Neural progenitor cell (in vitro differentiated cells): ENCODE measurements at regions not wholly inside any gene's neighbourhood (a gene's known extent, or its start where the extent isn't known, plus 50 kb on each side); places are given as distances from the start of the nearest gene placed in this dataset.

ENCODE experiments used
- EZH2 ChIP-seq: fragments of 200-600 bp; sonication (generic); IDR thresholded peaks from 2 replicates; pipeline ENCODE4 v1.6.1; 2017; ENCODE audit warnings: antibody characterized with exemption, mild to moderate bottlenecking, moderate library complexity
- EZH2phosphoT487 ChIP-seq: fragments of 200-600 bp; sonication (generic); IDR thresholded peaks from 2 replicates; pipeline ENCODE4 v1.6.1; 2017; ENCODE audit warnings: antibody characterized with exemption
- TF ChIP-seq, protein P1 (sequence below): fragments of 200-600 bp; sonication (generic); IDR thresholded peaks from 2 replicates; pipeline ENCODE4 v1.5.1; 2017; ENCODE audit warnings: antibody characterized with exemption, mild to moderate bottlenecking

GRCh38 chr3:170762064-170762463 is 107.9 kb downstream of the RPL22L1 start:
- TF ChIP-seq EZH2phosphoT487 = no peak
- TF ChIP-seq, protein P1, sequence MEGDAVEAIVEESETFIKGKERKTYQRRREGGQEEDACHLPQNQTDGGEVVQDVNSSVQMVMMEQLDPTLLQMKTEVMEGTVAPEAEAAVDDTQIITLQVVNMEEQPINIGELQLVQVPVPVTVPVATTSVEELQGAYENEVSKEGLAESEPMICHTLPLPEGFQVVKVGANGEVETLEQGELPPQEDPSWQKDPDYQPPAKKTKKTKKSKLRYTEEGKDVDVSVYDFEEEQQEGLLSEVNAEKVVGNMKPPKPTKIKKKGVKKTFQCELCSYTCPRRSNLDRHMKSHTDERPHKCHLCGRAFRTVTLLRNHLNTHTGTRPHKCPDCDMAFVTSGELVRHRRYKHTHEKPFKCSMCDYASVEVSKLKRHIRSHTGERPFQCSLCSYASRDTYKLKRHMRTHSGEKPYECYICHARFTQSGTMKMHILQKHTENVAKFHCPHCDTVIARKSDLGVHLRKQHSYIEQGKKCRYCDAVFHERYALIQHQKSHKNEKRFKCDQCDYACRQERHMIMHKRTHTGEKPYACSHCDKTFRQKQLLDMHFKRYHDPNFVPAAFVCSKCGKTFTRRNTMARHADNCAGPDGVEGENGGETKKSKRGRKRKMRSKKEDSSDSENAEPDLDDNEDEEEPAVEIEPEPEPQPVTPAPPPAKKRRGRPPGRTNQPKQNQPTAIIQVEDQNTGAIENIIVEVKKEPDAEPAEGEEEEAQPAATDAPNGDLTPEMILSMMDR = no peak
- no peak for TF ChIP-seq EZH2
